ENCODE measurements at regions not wholly inside any gene's neighbourhood (a gene's known extent, or its start where the extent isn't known, plus 50 kb on each side); places are given as distances from the start of the nearest gene placed in this dataset.
"Not testable (repeated sequence)": the region's sequence is repeated elsewhere in the genome, so short reads cannot be mapped to it uniquely, and the experiment has no call there.

DNA sequence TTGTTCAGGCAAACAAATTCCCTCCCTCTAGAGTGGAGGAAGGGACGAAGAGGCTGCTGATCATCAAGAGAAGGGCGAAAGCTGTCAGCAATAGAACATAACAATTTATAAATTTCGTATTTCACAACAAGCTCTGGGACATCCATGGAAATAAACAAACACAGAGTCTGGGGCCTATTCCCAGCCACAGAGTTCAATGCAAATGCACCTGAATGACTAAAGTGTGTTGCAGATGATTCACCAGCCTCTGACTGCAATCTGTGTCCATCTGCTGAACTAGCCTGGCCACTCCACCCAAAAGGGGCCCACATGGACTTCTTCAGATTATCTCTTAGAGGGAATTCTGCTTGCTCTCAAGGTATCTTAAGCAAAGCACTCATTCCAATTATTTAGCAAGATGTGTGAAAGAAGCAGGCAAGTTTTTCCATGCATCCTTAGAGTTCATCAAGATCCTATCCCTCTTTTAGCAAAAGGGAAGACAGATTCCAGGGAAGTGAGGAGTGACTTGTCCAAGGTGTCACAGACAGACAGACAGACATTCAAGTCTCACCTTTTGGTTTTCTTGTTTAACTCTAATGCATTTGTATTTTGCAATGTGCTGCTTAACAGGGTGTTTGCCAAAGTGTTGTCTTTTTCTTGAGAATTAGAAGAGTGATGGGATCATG is 307.8 kb upstream of the PAPPA start:
- no peak for DNase-seq

DNA sequence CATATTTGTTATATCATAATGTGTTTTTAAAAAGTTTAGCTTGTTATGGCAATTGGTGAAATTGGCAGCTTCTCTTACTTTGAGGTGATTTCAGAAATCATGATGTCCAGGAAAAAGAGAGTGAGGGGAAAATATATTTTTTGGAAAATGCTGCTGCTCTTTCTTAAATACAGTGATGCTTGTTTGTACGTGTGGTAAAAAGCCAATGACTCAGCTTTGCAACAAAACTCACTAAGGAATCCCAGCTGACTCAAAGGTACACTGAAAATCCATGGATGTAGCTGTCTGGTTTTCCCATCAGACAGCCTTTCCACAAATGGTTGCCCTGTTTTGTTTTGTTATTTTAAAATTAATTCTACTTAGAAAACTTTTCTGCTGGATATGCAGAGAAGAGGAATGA is 306.4 kb upstream of the PAPPA start:
- DNase-seq: no peak

DNA sequence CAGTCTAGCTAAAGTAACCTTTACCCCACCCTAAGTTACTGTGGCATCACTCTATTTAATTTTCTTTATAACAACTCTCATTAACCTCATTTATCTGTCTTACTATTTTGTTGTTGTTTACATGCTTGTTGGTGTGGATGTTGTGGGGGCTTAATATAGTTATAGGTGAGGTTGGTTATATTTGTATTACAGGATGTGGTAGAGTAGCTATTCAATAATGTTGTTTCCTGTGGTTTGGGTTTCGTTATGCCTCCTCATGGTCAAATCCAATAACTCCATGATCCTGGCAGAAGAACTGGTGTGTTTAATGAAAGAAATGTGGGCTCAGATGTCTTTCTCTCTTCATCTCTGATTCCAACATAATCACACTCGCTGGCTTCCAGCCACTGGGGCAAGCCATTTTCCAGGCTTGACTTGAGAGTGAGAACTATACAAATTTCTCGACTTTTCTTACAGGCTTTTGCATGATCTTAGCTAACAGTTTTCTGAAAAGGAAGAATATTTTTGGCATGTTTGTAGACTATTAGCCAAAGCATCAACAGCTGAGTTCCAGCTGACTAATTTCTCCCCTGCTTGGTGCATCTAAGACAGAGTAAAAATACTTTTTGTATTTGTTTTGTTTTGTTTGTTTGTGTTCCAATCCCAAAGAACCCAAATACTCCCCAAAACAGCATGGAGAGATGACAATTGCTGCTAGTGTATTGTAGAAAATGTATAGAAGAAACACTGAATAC is 303.7 kb upstream of the PAPPA start:
- DNase-seq: no peak

DNA sequence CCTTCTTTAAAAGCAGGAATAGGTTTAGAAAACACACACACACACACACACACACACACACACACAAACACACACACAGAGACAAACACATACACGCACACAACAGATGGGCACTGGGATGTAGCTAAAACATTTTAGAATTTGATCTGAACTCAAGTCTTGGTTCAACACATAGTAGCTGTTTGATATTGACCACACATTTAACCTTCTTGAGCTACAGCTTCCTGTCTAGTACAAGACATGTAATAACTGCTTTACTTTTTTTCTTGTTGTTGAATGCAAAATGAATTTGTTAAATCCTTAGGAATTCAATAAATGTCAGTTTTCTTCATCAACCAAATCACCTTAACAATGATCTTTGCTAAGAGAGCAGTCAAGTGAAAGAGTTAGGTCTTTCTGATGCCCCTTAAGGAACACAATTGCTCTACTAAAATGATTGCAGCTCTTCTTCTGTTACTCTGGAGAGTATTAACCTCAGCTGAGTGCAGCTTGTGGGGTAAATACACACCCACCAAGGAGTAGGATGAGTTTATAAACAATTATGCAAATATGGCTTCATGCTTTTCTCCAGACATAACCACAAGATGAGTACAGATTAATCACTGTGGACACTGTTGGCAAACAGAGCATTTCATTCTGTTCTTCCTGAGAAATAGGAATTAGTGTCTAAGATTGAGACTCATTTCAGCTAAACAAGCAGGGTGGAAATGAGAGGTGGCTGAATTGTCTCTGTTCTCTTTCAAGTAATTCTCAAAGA is 302.9 kb upstream of the PAPPA start:
- no peak for DNase-seq

DNA sequence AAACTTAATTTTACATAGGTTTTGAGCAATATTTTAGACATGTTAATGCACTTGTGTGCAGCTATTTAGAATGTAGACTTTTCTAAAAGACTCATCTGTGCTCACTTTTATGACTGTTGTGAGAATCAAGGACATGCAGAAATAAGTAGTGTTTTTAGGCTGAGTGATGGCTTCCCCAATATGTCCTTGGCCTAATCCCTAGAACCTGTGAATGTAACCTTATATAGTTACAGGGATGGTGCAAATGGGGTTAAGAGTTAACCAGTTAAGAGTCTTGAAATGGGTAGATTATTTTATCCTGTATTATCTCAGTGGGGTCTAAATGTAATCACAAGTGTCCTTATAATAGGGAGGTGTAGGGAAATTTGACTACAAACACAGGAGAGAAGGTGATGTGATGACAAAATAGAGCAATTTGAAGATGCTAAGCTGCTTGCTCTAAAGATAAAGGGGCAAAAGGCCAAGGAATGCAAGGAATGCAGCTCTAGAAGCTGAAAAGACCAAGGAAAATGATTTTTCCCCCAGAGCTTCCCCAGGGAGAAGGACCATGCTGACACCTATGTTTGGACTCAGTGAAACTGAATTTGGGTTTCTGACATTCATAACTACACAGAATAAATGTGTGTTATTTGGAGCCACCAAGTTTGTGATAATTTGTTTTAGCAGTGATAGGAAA is 298.0 kb upstream of the PAPPA start:
- no peak for DNase-seq

DNA sequence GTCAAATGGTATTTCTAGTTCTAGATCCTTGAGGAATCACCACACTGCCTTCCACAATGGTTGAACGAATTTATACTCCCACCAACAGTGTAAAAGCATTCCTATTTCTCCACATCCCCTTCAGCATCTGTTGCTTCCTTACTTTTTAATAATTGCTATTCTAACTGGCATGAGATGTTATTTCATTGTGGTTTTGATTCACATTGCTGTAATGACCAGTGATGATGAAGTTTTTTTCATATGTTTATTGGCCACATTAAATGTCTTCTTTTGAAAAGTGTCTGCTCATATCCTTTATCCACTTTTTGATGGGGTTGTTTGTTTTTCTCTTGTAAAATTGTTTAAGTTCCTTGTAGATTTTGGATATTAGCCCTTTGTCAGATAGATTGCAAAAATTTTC is 295.2 kb upstream of the PAPPA start:
- not testable (repeated sequence) for DNase-seq

DNA sequence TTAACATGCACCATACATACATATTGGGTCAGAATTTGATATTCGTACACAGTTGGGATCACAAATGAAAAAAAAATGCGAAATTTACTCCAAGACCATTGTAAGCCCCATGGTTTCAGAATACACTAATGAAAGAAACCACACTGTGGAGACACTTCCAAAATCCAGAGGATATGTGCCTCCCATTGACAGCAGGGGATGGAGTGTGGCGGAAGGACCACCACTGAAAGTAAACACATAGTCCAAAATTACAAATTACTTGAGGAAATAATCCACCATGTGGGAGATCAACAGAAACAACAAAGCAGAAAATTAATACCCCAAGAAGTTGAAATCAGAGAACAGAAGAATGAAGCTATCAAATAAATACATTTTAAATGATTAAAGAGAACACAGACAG is 291.6 kb upstream of the PAPPA start:
- no peak for DNase-seq

DNA sequence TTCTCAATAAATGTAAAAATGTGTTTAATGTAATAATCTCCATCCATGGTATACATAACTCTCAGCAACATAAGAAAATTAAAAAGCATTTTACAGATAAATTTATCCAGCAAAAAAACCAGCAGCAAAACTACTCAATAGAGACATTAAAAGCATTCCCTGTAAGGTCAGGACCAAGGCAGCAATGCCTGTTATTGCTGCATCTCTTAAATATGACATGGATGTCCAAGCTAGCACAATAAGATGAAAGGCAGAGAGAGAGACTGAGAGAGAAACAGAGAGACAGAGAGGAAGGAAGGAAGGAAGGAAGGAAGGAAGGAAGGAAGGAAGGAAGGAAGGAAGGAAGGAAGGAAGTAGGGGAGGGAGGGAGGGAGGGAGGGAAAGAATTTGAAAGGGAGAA is 289.0 kb upstream of the PAPPA start:
- no peak for DNase-seq

DNA sequence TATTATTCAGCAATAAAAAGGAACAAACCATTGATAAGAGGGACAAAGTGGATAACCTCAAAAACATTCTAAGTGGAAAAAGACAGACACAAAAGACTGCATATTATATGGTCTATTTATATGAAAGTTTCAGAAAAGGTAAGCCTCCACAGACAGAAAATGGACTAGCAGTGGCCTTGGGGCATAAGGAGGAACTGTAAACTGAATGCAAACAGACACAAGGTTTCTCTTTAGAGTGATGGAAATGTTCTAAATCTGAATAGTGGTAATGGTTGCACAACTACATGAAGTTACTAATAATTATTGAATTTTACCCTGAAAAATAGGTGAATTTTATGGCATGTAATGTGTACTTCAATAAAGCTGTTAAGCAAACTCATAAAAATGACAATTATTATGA is 286.3 kb upstream of the PAPPA start:
- DNase-seq: no peak

DNA sequence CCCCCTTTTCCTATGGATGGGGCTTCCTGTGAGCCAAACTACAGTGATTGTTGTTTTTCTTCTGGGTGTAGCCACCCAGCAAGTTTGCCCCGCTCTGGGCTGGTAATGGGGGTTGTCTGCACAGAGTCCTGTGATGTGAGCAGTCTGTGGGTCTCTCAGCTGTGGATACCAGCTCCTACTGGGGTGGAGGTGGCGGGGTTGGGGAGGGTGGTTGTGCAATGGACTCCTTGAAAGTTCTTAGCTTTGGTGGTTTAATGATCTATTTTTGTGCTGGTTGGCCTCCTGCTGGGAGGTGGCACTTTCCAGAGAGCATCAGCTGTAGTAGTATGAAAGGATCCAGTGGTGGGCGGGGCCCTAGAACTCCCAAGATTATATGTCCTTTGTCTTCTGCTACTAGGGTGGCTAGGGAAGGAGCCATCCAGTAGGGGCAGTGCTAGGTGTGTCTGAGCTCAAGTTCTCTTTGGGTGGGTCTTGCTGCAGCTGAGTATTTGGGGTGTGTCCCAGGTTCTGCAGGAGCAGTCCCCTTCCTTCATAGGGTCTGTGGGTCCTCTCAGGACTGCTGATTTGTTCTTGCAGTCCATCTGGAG is 275.6 kb upstream of the PAPPA start:
- no peak for DNase-seq

DNA sequence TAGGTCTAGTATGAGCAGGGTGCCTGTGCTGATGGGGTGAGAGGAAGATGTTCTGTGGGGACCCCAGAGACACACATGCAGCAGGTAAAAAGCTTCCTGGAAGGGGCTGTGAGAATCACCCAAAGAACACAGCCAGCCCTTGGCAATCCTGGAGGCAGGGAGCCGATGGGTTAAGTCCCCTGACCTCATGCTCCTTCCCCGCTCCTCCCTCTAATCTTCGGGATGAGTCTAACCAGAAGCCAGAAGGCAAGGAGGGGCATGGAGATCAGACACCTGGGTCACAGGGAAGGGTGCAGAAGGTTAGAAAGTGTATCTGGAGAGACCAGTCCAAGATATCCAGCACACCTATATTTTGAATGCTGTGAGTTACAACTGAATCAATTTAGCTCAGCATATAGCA is 274.1 kb upstream of the PAPPA start:
- DNase-seq: no peak

DNA sequence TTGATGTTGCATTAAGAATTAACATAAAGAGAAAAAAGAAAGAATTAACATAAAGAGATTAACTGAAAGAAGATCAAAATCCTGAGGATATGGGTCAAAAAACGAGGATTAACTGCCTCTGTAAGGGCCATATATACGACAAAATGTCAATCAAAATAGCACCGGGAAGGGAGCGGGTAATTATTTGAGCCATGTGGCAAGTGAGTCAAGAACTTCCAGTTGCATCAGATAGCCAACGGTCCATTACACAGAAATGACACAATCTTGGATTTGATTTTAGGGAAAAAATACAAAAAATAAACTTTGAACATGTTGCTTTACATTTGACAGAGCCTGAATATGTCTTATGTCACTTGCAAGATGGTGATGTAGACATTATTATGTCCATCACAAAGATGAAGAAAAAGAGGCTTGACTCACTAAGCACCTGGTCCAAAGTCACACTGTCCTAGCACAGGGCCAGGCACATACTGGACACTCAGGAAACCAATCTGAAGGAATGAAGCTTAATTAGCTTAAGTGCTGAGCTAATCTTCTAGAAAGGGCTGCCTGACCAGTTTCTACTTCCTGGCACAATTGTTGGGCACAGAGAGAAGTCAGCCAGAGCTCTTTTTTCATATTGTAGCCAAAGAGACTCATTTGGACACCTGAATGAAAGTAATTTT is 273.2 kb upstream of the PAPPA start:
- DNase-seq: no peak

DNA sequence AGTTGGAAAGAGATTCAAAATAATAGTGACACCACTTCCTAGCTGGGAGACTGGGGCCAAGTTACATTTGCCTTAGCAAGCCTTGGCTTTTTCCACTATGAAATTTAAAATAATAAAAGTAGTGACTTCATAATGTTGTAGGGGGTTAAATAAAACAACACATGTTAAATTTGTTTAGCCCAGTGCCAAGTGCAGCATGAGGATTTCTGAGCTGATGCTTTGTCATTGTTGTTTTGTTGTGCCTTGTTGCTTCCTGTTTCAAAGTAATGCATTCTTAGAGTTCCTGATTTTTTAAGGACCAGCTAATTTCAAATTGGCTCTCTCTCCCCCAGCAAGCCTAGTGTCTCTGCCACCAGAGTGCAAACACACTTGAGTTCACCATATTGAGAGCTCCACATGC is 270.7 kb upstream of the PAPPA start:
- no peak for DNase-seq

DNA sequence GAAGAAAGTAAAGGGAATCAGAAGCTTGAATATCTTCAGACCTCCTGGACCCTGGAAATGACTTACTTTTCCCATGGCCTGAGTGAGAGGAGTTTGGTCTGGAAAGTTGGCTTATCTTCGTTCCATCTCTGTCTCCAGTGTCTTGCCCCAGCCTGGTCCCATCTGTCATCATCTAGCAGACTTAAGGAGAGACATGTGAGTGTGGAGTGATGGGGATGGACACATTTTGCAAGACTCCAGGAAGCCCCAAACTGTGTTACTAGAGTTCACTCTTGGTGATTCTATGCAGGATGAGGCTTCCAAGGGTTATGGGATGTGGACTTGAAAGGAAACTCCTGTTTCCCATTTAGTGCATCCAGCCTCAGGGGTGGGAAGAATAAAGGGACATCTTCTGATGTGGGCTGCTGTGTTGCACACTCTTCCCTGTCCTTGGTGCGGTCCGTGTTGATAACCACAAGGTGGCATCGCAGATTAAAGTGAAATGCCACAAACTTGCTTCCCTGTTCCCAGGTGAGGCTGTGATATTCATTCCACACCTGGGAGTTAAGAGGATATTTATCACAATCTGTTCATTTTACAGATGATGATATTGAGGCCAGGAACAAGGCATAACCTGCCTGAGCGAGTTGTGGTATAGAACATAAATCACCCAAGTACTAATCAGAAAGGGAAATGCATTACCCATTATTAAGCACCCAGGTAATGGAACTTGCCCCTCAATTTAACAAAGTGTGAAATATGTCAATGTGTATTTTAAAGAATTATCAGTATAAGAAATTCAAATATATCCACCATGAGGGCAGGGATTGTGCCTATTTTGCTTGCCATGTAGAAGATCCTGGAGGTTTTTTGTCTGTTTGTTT is 269.9 kb upstream of the PAPPA start:
- no peak for DNase-seq

DNA sequence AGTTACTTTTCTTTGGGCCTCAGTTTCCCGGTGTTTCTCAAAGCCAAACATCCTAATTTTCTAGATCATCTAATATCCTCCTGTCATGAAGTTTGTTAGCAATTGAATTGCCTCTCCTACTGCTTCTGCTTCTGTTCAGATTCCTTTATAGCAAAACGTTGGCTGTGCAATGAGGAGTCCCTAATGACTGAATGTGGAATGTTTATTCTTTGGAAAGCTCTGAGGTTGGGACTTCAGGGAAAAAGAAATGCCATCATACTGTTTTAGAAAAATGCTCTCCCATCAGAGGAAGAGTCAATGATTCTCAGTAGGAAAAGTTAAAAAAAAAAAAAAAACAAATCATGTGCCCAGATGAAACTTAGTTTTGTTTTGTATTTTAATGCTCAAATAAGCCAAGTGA is 268.7 kb upstream of the PAPPA start:
- no peak for DNase-seq

DNA sequence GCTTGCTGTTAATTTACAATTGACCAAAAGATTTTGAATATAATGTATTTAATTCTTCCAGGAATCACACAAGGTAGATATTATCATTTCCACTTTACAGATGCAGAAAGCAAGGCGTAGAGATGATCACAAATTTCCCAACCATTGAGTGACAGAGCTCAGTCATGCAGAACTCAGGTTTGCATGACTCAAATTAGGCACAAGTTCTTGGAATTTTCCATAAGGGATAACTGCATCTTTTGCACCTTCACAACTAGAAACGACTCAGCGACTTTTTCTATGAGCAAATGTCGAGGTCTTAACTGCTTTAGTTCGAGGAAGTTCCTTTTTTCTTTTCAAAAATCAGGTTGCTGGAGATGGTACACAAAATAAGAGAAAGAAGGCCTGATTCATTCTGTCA is 265.5 kb upstream of the PAPPA start:
- DNase-seq: no peak

DNA sequence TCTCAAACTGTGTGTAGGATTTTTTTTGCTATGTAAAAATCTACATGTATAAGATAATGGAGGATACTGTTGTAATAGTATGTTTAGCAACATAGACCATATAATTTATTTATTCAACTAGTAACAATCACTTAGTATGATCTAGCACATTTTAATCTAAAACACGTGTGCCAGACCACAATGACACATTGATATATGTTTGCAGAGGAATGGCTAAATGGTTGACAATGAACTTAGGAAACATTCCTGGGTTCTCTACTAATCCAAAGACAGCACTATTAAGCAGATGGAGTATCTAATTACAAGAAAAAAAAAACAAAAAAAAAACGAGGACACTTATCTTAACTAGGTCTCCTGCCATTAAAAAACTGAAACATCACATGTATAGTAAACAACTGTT is 261.7 kb upstream of the PAPPA start:
- no peak for DNase-seq

DNA sequence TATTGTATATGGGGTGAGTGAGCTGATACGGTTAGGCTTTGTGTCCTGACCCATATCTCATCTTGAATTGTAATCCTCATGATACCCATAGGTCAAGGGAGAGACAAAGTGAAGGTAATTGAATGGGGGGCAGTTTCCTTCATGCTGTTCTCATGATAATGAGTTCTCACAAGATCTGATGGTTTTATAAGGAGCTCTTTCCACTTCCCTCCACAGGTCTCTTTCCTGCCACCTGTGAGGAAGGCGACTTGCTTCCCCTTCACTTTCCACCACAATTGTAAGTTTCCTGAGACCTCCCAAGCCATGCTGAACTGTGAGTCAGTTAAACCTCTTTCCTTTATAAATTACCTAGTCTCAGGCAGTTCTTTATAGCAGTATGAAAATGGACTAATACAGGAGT is 255.1 kb upstream of the PAPPA start:
- DNase-seq: not testable (repeated sequence)

DNA sequence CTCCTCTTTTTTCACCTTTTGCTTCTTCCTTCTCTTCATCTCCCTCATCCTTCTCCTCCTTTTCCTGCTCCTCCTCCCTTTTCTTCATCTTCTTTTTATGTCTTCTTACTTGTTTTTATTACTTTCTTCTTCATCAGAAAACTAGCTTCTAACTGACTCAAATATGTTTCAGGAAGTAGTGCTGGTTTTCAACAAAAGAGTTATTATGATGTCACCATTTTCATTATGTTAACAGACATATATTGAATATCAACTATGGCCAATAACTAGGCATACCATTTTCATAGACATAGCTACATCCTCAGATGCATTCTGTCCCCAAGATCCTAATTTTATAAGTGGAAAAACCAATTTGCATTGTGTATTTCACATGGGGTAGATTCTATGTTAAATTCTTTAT is 252.9 kb upstream of the PAPPA start:
- DNase-seq: no peak

DNA sequence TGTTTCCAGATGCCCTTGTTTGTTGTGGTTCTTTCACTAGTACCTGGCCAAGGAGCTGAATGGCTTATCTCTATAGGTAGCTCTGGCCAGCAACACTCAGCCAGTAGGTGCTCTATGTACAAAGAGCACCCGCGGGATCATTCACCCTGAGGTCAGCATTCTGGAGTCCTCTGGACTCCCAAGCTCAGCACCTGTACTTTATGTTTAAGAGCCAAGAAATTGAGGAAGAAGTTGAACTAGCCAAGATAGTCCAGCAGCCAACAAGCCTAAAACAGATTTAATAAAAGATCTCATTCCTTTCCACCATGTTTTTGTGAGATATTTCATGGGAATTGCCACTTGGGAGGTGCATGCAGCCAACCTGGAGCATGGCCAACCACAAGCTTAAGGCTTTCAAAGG is 242.6 kb upstream of the PAPPA start:
- no peak for DNase-seq

DNA sequence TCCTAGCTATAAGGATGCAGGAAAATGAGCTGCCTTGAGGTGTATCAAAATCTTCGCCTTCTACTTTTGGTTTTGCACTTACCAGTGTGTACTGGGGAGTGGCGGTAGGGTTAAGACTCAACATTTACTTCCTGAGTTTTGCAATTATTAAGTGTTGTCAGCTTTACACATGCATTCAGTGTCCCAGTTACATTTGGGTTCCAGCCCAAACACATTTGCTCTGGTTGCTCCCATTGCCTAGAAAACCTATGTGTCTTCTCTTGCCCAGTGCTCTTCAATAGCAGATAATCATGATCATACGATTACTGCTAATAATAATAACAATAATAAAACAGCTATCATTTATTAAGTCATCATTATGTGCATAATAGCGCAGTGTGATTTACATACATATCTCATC is 241.5 kb upstream of the PAPPA start:
- no peak for DNase-seq

DNA sequence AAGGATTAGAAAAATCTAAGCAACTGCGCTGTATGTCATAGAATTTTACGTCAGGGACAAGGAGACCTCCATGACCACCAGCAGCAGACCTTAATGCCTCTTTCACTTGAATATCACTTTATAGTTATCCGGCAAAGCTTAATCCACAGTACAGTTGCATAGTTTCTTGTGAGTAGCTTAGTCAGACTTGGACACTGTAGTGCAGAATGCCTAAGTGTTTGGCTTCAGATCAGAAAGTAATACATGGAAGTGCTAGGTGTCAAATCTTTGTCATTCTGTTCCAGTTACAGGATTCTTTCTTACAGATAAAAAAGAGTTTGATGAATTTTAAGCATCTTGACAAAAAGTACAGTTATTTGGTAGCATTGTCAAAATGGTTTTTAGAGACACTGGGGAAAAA is 239.9 kb upstream of the PAPPA start:
- no peak for DNase-seq
